ENCODE measurements at regions not wholly inside any gene's neighbourhood (a gene's known extent, or its start where the extent isn't known, plus 50 kb on each side); places are given as distances from the start of the nearest gene placed in this dataset.

DNA sequence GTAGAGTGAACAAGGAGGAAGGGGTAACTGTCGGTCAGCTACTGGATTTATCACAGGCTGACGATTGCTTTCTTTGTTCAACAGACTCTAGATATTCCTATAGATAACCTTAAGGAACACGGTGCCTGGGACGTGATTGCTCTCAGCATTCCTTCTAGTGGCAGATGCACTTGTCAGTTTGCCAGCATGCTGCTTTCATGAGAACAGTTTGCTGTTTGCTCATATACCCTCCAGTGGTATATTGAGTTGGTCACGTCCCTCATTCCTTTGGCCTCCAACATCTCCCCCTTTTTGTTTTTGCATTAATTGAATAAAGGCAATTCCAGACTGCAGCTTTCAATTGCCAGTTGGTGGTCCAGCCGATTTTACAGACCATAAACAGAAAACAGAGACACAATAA is 76.8 kb upstream of the BTN3A2 start:
- Histone ChIP-seq H4K91ac (ENCODE audit: low read depth, low read length) (no peak overlapping the region), H3K18ac (ENCODE audit: low read length) (no peak overlapping the region), H3K27ac (ENCODE audit: low read depth, low read length) (no peak overlapping the region), H2BK5ac (ENCODE audit: low read depth, low read length, poor library complexity) (no peak overlapping the region), H3K23ac (ENCODE audit: low read length) (no peak overlapping the region), H3K9ac (ENCODE audit: low read length) (no peak overlapping the region), H2AK5ac (ENCODE audit: low read length) (no peak overlapping the region), H3K27me3 (ENCODE audit: insufficient read depth, low read length) (no peaks in the 10 kb centered on the region), H3K4me1 (ENCODE audit: control insufficient read depth in 1 of 2, insufficient read depth in 2 of 2, low read length in 2 of 2) (no peaks in the 10 kb centered on the region), H3K9me3 (ENCODE audit: insufficient read depth, low read depth, low read length) (no peaks in the 10 kb centered on the region), H2BK120ac (ENCODE audit: insufficient read depth, low read length, poor library complexity) (no peak overlapping the region), H3K79me2 (ENCODE audit: control insufficient read depth, insufficient read depth, low read length, poor library complexity) (peaks cover 5% of the 10 kb centered on the region), H3K4me3 (ENCODE audit: low read depth, low read length) (no peak overlapping the region), H3K4me2 (ENCODE audit: low read length) (no peak overlapping the region), H4K8ac (ENCODE audit: low read depth, low read length) (no peak overlapping the region), H3K79me1 (ENCODE audit: low read length) (peaks cover 11% of the 10 kb centered on the region), H3K36me3 (ENCODE audit: control insufficient read depth in 1 of 2, insufficient read depth in 2 of 2, low read length in 2 of 2) (no peaks in the 10 kb centered on the region), H2BK12ac (ENCODE audit: low read length) (no peak overlapping the region), H4K12ac (ENCODE audit: low read depth, low read length) (no peak overlapping the region), H3K14ac (ENCODE audit: low read length) (no peak overlapping the region), H3K4ac (ENCODE audit: low read depth, low read length) (no peak overlapping the region), H2AFZ (ENCODE audit: insufficient read depth, low read length, poor library complexity) (no peak overlapping the region)
- DNase-seq, result no peak
- no CpG with 5 or more reads among the region's 6 CpGs for WGBS (ENCODE audit: extremely low coverage, insufficient coverage, insufficient read length)

DNA sequence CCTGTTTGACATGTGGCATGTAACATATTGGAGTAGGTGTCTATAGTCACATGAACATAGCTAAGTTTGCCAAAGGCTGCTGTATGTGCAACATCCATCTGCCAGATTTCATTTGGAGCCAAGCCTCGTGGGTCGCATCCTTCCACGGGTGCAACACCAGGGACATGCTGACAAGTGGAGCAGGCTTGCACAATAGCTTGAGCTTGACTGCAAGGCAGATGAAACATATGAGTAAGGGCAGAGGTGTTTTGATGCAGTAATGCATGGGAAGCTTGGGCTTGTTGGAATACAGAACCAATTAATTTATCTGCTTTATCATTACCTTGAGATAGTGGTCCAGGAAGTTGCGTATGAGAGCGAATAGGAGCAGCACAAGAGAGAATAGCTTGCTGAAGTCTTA is 74.1 kb upstream of the BTN3A2 start:
- H3K36me3 ChIP-seq (ENCODE audit: control insufficient read depth in 1 of 2, insufficient read depth in 2 of 2, low read length in 2 of 2), result no peaks in the 10 kb centered on the region
- H3K9ac ChIP-seq (ENCODE audit: low read length), result no peak overlapping the region
- no peak overlapping the region for H2BK120ac ChIP-seq (ENCODE audit: insufficient read depth, low read length, poor library complexity)
- H2BK5ac ChIP-seq (ENCODE audit: low read depth, low read length, poor library complexity), result no peak overlapping the region
- H3K9me3 ChIP-seq (ENCODE audit: insufficient read depth, low read depth, low read length), result no peaks in the 10 kb centered on the region
- H2AFZ ChIP-seq (ENCODE audit: insufficient read depth, low read length, poor library complexity), result no peak overlapping the region
- no peak overlapping the region for H3K18ac ChIP-seq (ENCODE audit: low read length)
- no peak overlapping the region for H3K14ac ChIP-seq (ENCODE audit: low read length)
- H4K91ac ChIP-seq (ENCODE audit: low read depth, low read length), result no peak overlapping the region
- no peak overlapping the region for H2AK5ac ChIP-seq (ENCODE audit: low read length)
- H3K23ac ChIP-seq (ENCODE audit: low read length), result no peak overlapping the region
- no peaks in the 10 kb centered on the region for H3K4me1 ChIP-seq (ENCODE audit: control insufficient read depth in 1 of 2, insufficient read depth in 2 of 2, low read length in 2 of 2)
- H3K4me3 ChIP-seq (ENCODE audit: low read depth, low read length), result no peak overlapping the region
- no peak overlapping the region for H4K8ac ChIP-seq (ENCODE audit: low read depth, low read length)
- no peak overlapping the region for H3K4me2 ChIP-seq (ENCODE audit: low read length)
- H3K4ac ChIP-seq (ENCODE audit: low read depth, low read length), result no peak overlapping the region
- no peak overlapping the region for H4K12ac ChIP-seq (ENCODE audit: low read depth, low read length)
- no peak overlapping the region for H3K27ac ChIP-seq (ENCODE audit: low read depth, low read length)
- DNase-seq, result no peak
- H3K27me3 ChIP-seq (ENCODE audit: insufficient read depth, low read length), result no peaks in the 10 kb centered on the region
- H3K79me1 ChIP-seq (ENCODE audit: low read length), result no peaks in the 10 kb centered on the region
- no peak overlapping the region for H2BK12ac ChIP-seq (ENCODE audit: low read length)
- no CpG with 5 or more reads among the region's 5 CpGs for whole genome bisulfite sequencing (ENCODE audit: extremely low coverage, insufficient coverage, insufficient read length)
- H3K79me2 ChIP-seq (ENCODE audit: control insufficient read depth, insufficient read depth, low read length, poor library complexity), result no peaks in the 10 kb centered on the region

DNA sequence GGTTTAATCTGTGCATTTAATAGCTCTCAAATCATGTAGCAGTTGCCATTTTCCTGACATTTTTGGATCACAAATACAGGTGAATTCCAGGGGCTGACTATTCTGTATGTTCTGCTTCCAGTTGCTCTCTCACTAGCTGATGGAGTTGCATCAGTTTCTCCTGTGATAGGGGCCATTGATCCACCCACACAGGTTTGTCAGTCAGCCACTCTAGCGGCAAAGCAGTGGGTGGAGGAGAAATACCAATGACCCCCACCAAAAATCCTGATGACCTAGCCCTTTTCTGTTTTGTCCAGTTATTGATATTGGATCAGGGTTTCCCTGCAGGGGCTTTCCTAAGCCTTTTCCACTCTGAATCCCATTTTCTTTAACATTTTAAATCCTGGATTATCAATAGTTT is 72.3 kb upstream of the BTN3A2 start:
- Histone ChIP-seq H3K9me3 (ENCODE audit: insufficient read depth, low read depth, low read length) (no peaks in the 10 kb centered on the region), H3K79me2 (ENCODE audit: control insufficient read depth, insufficient read depth, low read length, poor library complexity) (no peaks in the 10 kb centered on the region), H2BK120ac (ENCODE audit: insufficient read depth, low read length, poor library complexity) (no peak overlapping the region), H3K23ac (ENCODE audit: low read length) (no peak overlapping the region), H3K14ac (ENCODE audit: low read length) (no peak overlapping the region), H3K36me3 (ENCODE audit: control insufficient read depth in 1 of 2, insufficient read depth in 2 of 2, low read length in 2 of 2) (no peaks in the 10 kb centered on the region), H3K18ac (ENCODE audit: low read length) (no peak overlapping the region), H3K4me3 (ENCODE audit: low read depth, low read length) (no peak overlapping the region), H4K91ac (ENCODE audit: low read depth, low read length) (no peak overlapping the region), H2BK5ac (ENCODE audit: low read depth, low read length, poor library complexity) (no peak overlapping the region), H3K79me1 (ENCODE audit: low read length) (no peaks in the 10 kb centered on the region), H3K4me2 (ENCODE audit: low read length) (no peak overlapping the region), H3K27me3 (ENCODE audit: insufficient read depth, low read length) (no peaks in the 10 kb centered on the region), H3K27ac (ENCODE audit: low read depth, low read length) (no peak overlapping the region), H2BK12ac (ENCODE audit: low read length) (no peak overlapping the region), H2AK5ac (ENCODE audit: low read length) (no peak overlapping the region), H4K8ac (ENCODE audit: low read depth, low read length) (no peak overlapping the region), H3K4ac (ENCODE audit: low read depth, low read length) (no peak overlapping the region), H3K4me1 (ENCODE audit: control insufficient read depth in 1 of 2, insufficient read depth in 2 of 2, low read length in 2 of 2) (no peaks in the 10 kb centered on the region), H3K9ac (ENCODE audit: low read length) (no peak overlapping the region), H4K12ac (ENCODE audit: low read depth, low read length) (no peak overlapping the region), H2AFZ (ENCODE audit: insufficient read depth, low read length, poor library complexity) (no peak overlapping the region)
- WGBS (ENCODE audit: extremely low coverage, insufficient coverage, insufficient read length), result no CpG with 5 or more reads among the region's 1 CpG
- DNase-seq, result no peak

DNA sequence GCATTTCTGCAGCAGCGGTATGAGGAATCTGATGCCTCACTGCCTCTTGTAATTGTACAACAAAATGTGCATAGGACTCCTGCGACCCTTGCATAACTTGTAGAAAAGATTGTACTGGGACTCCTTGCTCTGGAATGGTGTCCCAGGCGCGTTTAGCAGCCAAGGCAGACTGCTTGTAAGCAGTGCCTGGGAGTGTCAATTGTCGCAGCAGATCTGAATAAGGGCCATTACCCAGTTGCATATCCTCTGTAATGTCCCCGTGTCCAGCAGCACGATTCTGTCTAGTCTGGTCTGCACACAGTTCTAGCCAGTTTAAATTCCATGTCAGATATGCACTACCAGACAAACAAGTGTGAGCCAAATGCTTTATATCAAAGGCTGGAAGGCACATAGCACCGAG is 70.7 kb upstream of the BTN3A2 start:
- no peak overlapping the region for H3K14ac ChIP-seq (ENCODE audit: low read length)
- no peaks in the 10 kb centered on the region for H3K4me1 ChIP-seq (ENCODE audit: control insufficient read depth in 1 of 2, insufficient read depth in 2 of 2, low read length in 2 of 2)
- H3K4me2 ChIP-seq (ENCODE audit: low read length), result no peak overlapping the region
- H2BK120ac ChIP-seq (ENCODE audit: insufficient read depth, low read length, poor library complexity), result no peak overlapping the region
- H2BK5ac ChIP-seq (ENCODE audit: low read depth, low read length, poor library complexity), result no peak overlapping the region
- H2BK12ac ChIP-seq (ENCODE audit: low read length), result no peak overlapping the region
- no peak overlapping the region for H3K18ac ChIP-seq (ENCODE audit: low read length)
- no peak for DNase-seq
- no peak overlapping the region for H4K8ac ChIP-seq (ENCODE audit: low read depth, low read length)
- no peak overlapping the region for H3K4me3 ChIP-seq (ENCODE audit: low read depth, low read length)
- no peaks in the 10 kb centered on the region for H3K79me2 ChIP-seq (ENCODE audit: control insufficient read depth, insufficient read depth, low read length, poor library complexity)
- no peaks in the 10 kb centered on the region for H3K9me3 ChIP-seq (ENCODE audit: insufficient read depth, low read depth, low read length)
- no peak overlapping the region for H3K4ac ChIP-seq (ENCODE audit: low read depth, low read length)
- H2AFZ ChIP-seq (ENCODE audit: insufficient read depth, low read length, poor library complexity), result no peak overlapping the region
- no peaks in the 10 kb centered on the region for H3K36me3 ChIP-seq (ENCODE audit: control insufficient read depth in 1 of 2, insufficient read depth in 2 of 2, low read length in 2 of 2)
- H3K27me3 ChIP-seq (ENCODE audit: insufficient read depth, low read length), result no peaks in the 10 kb centered on the region
- no peak overlapping the region for H3K9ac ChIP-seq (ENCODE audit: low read length)
- no peak overlapping the region for H3K27ac ChIP-seq (ENCODE audit: low read depth, low read length)
- H4K91ac ChIP-seq (ENCODE audit: low read depth, low read length), result no peak overlapping the region
- whole genome bisulfite sequencing (ENCODE audit: extremely low coverage, insufficient coverage, insufficient read length), result no CpG with 5 or more reads among the region's 8 CpGs
- H3K79me1 ChIP-seq (ENCODE audit: low read length), result no peaks in the 10 kb centered on the region
- H3K23ac ChIP-seq (ENCODE audit: low read length), result no peak overlapping the region
- H2AK5ac ChIP-seq (ENCODE audit: low read length), result no peak overlapping the region
- H4K12ac ChIP-seq (ENCODE audit: low read depth, low read length), result no peak overlapping the region
